ENCODE measurements at regions not wholly inside any gene's neighbourhood (a gene's known extent, or its start where the extent isn't known, plus 50 kb on each side); places are given as distances from the start of the nearest gene placed in this dataset.
"Not testable (repeated sequence)": the region's sequence is repeated elsewhere in the genome, so short reads cannot be mapped to it uniquely, and the experiment has no call there.

GRCh38 chr9:31243386-31243785, 1141.1 kb upstream of the ACO1 start:
- no peak for DNase-seq

GRCh38 chr9:31248156-31248555, 1136.3 kb upstream of the ACO1 start:
- no peak for DNase-seq

- DNase-seq, result no peak
Observed at GRCh38 chr9:31251386-31251785, 1133.1 kb upstream of the ACO1 start.

- no peak for DNase-seq
Observed at GRCh38 chr9:31253800-31254762, 1130.4 kb upstream of the ACO1 start.

GRCh38 chr9:31255211-31255610, 1129.2 kb upstream of the ACO1 start:
- DNase-seq, result no peak

- DNase-seq, result no peak
Observed at GRCh38 chr9:31259824-31260223, 1124.6 kb upstream of the ACO1 start.

GRCh38 chr9:31272456-31273295, 1111.8 kb upstream of the ACO1 start:
- no peak for DNase-seq

- no peak for DNase-seq
Observed at GRCh38 chr9:31275419-31275818, 1109.0 kb upstream of the ACO1 start.

GRCh38 chr9:31290731-31291130, 1093.7 kb upstream of the ACO1 start:
- DNase-seq, result no peak

GRCh38 chr9:31302620-31303418, 1081.6 kb upstream of the ACO1 start:
- no peak for DNase-seq

- DNase-seq, result no peak
Observed at GRCh38 chr9:31304576-31304975, 1079.9 kb upstream of the ACO1 start.

- no peak for DNase-seq
Observed at GRCh38 chr9:31314241-31314640, 1070.2 kb upstream of the ACO1 start.

GRCh38 chr9:31320494-31320893, 1063.9 kb upstream of the ACO1 start:
- DNase-seq, result no peak

- DNase-seq, result no peak
Observed at GRCh38 chr9:31321256-31321655, 1063.2 kb upstream of the ACO1 start.

GRCh38 chr9:31321686-31322085, 1062.8 kb upstream of the ACO1 start:
- DNase-seq, result no peak

GRCh38 chr9:31323726-31324444, 1060.6 kb upstream of the ACO1 start:
- DNase-seq, result no peak

- no peak for DNase-seq
Observed at GRCh38 chr9:31325778-31326177, 1058.7 kb upstream of the ACO1 start.

- not testable (repeated sequence) for DNase-seq
Observed at GRCh38 chr9:31326883-31327282, 1057.6 kb upstream of the ACO1 start.

GRCh38 chr9:31334837-31335528, 1049.5 kb upstream of the ACO1 start:
- DNase-seq, result no peak

GRCh38 chr9:31335529-31336234, 1048.8 kb upstream of the ACO1 start:
- no peak for DNase-seq

GRCh38 chr9:31336386-31336785, 1048.1 kb upstream of the ACO1 start:
- DNase-seq, result no peak
